Suprapubic skin (tissue), 4 donors: ENCODE measurements at regions not wholly inside any gene's neighbourhood (a gene's known extent, or its start where the extent isn't known, plus 50 kb on each side); places are given as distances from the start of the nearest gene placed in this dataset.

Experiments
- DNase-seq, 2 donors: peaks; one replicate each; pipeline ENCODE4 v3.0.0-alpha.2; 2019; ENCODE audit warnings: low spot score in 2 of 2
- H3K27ac ChIP-seq: fragments of 200-600 bp; sonication (generic); one replicate; pipeline ENCODE4 v1.5.1; 2019
- H3K27me3 ChIP-seq: fragments of 200-600 bp; sonication (generic); one replicate; pipeline ENCODE4 v1.5.1; 2019
- H3K36me3 ChIP-seq: fragments of 200-600 bp; sonication (generic); one replicate; pipeline ENCODE4 v1.5.1; 2019
- H3K4me1 ChIP-seq: fragments of 200-600 bp; sonication (generic); one replicate; pipeline ENCODE4 v1.5.1; 2019
- H3K4me3 ChIP-seq: fragments of 200-600 bp; sonication (generic); one replicate; pipeline ENCODE4 v1.5.1; 2019; ENCODE audit warnings: mild to moderate bottlenecking
- H3K9me3 ChIP-seq: fragments of 200-600 bp; sonication (generic); one replicate; pipeline ENCODE4 v1.5.1; 2019
- EP300 ChIP-seq: sonication (generic); formaldehyde crosslinking; IDR thresholded peaks from one replicate; pipeline ENCODE4 v1.6.1; 2017; ENCODE audit warnings: antibody characterized with exemption
- POLR2A ChIP-seq, 2 donors: fragments of 450-650 bp; IDR thresholded peaks; one replicate each; pipeline ENCODE4 v1.6.1; 2017; ENCODE audit warnings: antibody characterized with exemption in 2 of 2, mild to moderate bottlenecking in 2 of 2, moderate library complexity in 2 of 2
- POLR2AphosphoS5 ChIP-seq, 3 donors: sonication (generic); formaldehyde crosslinking; IDR thresholded peaks; one replicate each; pipeline ENCODE4 v1.6.1; 2017; ENCODE audit warnings: antibody characterized with exemption in 3 of 3
- WGBS: methylation state at CpG from one replicate; pipeline ENCODE4 v1.1.5; 2018; 5-methylcytosine and 5-hydroxymethylcytosine counted together
- TF ChIP-seq, protein P1 (sequence below), 2 donors: fragments of 200-600 bp in 1 of 2; fragments of 450-650 bp in 1 of 2; sonication (generic) in 1 of 2; IDR thresholded peaks; one replicate each; pipeline ENCODE4 v1.5.1; 2016 to 2019; ENCODE audit warnings: antibody characterized with exemption in 2 of 2, mild to moderate bottlenecking in 1 of 2, moderate library complexity in 1 of 2

DNA sequence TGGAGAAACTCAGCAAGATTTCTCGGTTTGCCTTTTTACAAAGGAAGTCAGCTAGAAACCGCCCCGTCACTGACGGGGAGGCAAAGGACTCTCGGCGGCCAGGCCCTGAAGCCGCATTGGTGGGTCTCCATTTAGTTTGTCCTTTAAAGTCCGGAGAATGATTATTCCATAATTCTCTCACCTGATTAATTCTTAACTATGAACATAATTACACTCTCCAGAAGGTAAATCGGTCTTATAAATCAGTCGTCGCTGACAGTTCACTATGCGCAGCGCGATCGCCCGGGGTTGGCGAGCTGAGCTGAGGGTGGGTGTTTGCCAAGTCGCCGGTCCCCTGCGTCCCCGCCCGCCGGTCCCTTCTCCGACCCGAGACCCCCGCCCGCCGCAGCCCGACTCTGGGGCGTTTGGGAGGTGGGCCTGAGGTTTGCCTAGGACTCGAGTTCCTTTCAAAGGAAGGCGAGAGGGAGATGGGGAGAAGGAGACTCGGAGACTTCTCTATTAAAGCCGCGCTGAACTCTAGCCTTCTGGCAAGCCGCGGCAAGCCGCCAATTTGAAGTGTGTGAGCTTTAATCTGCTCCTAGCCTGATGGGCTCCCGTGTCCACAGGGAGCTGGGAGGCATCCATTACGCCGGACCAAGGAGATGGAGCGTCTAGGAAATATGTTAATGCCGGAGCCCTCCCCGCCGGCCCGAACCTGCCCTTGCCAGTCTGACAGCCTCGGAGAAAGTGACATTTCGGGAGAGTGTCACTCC is 392.9 kb downstream of the NOVA1 start:
- H3K27ac ChIP-seq = peak overlapping the region; percentile 45
- H3K36me3 ChIP-seq = no peaks in the 10 kb centered on the region
- no peaks in the 10 kb centered on the region for H3K9me3 ChIP-seq
- peak; percentile 67 to 79 for DNase-seq
- peaks cover 7% of the 10 kb centered on the region for H3K4me1 ChIP-seq
- peak overlapping the region; percentile 47 for H3K4me3 ChIP-seq
- TF ChIP-seq EP300 (no peak), POLR2A (IDR thresholded peaks at IDR 0.05) (no peak), POLR2AphosphoS5 (IDR thresholded peaks at IDR 0.05) (no peak)
- TF ChIP-seq, protein P1, sequence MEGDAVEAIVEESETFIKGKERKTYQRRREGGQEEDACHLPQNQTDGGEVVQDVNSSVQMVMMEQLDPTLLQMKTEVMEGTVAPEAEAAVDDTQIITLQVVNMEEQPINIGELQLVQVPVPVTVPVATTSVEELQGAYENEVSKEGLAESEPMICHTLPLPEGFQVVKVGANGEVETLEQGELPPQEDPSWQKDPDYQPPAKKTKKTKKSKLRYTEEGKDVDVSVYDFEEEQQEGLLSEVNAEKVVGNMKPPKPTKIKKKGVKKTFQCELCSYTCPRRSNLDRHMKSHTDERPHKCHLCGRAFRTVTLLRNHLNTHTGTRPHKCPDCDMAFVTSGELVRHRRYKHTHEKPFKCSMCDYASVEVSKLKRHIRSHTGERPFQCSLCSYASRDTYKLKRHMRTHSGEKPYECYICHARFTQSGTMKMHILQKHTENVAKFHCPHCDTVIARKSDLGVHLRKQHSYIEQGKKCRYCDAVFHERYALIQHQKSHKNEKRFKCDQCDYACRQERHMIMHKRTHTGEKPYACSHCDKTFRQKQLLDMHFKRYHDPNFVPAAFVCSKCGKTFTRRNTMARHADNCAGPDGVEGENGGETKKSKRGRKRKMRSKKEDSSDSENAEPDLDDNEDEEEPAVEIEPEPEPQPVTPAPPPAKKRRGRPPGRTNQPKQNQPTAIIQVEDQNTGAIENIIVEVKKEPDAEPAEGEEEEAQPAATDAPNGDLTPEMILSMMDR (IDR thresholded peaks at IDR 0.05) = no peak
- H3K27me3 ChIP-seq = peaks cover 10% of the 10 kb centered on the region
- WGBS = 17% methylated on average over 42 of the region's 48 CpGs

DNA sequence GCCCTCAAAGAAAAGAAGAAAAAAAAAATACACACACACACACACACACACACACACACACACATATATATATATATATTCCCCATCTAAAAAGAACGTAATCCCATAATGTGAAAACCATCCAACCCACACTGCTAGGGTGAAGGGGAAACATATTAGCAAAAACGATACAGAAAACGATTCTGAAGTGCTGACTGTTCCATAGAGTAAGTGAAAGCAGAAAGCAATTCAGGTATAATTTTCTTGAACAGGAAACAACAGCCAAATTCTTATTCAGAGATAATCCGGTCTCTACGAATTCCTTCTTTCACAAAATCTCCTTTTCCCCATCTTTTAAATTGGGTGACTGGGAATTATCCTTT is 393.5 kb downstream of the NOVA1 start:
- H3K36me3 ChIP-seq = no peaks in the 10 kb centered on the region
- H3K9me3 ChIP-seq = no peaks in the 10 kb centered on the region
- peak overlapping the region; percentile 47 for H3K4me3 ChIP-seq
- WGBS = 67% methylated on average over 5 of the region's 5 CpGs
- H3K27me3 ChIP-seq = peaks cover 10% of the 10 kb centered on the region
- DNase-seq = no peak
- H3K4me1 ChIP-seq = peaks cover 7% of the 10 kb centered on the region
- H3K27ac ChIP-seq = peak overlapping the region; percentile 45
- no peak for TF ChIP-seq POLR2AphosphoS5 (IDR thresholded peaks at IDR 0.05)
- no peak for TF ChIP-seq POLR2A (IDR thresholded peaks at IDR 0.05)
- TF ChIP-seq, protein P1 (IDR thresholded peaks at IDR 0.05) = no peak
- TF ChIP-seq EP300 = no peak

DNA sequence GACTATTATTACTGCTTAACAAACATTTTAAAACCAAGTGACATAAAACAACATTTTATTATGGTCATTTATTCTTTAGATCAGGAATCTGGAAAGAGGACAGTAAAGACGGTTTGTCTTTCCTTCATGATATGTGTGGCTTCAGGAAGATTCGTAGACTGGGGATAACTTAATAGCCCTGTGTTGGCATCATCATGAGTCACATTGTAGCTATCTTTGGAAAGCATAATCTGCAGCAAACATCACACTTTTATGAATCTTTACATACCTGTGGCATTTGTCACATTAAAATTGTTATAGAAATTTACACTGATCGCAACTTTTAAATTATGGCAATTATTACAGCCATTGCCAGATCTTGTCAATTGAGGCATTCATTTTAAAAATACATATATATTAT is 397.1 kb downstream of the NOVA1 start:
- DNase-seq = no peak
- H3K4me3 ChIP-seq = no peak overlapping the region
- WGBS = 87% methylated on average over 3 of the region's 3 CpGs
- H3K27ac ChIP-seq = no peak overlapping the region
- H3K27me3 ChIP-seq = peaks cover 6% of the 10 kb centered on the region
- no peaks in the 10 kb centered on the region for H3K9me3 ChIP-seq
- no peaks in the 10 kb centered on the region for H3K36me3 ChIP-seq
- H3K4me1 ChIP-seq = peaks cover 7% of the 10 kb centered on the region
- TF ChIP-seq POLR2AphosphoS5 (IDR thresholded peaks at IDR 0.05) (no peak), EP300 (no peak), POLR2A (IDR thresholded peaks at IDR 0.05) (no peak)
- TF ChIP-seq, protein P1 (IDR thresholded peaks at IDR 0.05) = no peak

DNA sequence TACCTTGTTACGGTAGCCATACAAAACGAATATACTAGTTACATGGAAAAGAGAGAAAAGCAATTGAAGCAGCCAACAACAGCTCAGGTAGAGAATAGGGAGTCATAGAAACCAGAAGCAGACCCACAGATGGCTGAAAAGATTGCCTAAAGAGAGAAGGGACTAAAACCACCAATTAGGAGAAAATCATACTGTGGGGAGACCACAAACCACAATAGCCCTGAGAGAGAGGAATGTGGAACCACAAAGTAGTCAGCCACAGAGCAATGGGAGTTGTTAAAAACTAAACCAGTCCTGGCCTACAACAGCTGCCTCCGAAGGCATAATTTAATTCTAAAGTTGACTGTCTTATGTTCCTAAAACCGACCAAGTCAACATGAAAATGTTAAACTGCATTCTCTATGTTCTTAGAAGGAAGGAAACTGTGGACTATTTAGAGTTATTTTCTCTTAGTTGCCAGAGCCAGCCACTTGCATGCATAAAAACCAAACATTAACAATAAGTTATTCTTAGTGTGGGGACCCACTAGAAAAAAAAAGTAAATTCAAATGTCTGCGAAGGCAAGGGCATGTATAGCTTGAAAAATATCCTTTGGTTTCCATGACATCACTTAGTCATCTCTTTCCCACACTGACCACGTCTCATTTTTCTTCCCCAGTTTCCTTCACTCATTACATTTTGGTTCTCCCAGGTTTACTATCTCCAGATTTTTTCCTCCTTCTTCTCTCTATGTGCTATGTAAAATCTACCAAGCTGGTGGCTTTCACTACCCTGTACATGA is 398.1 kb downstream of the NOVA1 start:
- H3K36me3 ChIP-seq = no peaks in the 10 kb centered on the region
- H3K4me3 ChIP-seq = no peak overlapping the region
- no peak for DNase-seq
- peaks cover under 1% of the 10 kb centered on the region for H3K4me1 ChIP-seq
- 65% methylated on average over 6 of the region's 6 CpGs for WGBS
- H3K27me3 ChIP-seq = no peaks in the 10 kb centered on the region
- no peak overlapping the region for H3K27ac ChIP-seq
- no peaks in the 10 kb centered on the region for H3K9me3 ChIP-seq
- no peak for TF ChIP-seq POLR2A (IDR thresholded peaks at IDR 0.05)

DNA sequence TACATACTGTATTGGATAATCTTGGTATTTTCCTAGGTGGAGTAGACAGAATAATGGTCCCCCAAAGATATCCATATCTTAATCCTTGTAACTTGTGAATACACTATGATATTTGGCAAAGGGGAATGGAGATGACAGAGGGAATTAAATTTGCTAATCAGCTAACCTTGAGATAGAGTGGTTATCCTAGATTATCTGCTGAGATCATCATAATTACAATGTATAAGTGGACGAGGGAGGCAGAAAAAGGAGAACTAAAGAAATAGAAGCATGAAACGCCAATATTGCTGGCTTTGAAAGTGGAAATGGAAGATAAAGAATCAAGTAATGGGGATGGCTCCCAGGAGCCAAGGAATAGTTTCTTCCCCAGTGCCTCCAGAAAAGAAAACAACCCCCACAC is 398.7 kb downstream of the NOVA1 start:
- Histone ChIP-seq H3K9me3 (no peaks in the 10 kb centered on the region), H3K36me3 (no peaks in the 10 kb centered on the region), H3K27ac (no peak overlapping the region), H3K4me1 (no peaks in the 10 kb centered on the region), H3K4me3 (no peak overlapping the region), H3K27me3 (no peaks in the 10 kb centered on the region)
- 64% methylated on average over 2 of the region's 2 CpGs for WGBS
- DNase-seq = no peak
- TF ChIP-seq, protein P1 (IDR thresholded peaks at IDR 0.05) = no peak
- TF ChIP-seq EP300 = no peak
- TF ChIP-seq POLR2AphosphoS5 (IDR thresholded peaks at IDR 0.05) = no peak
- no peak for TF ChIP-seq POLR2A (IDR thresholded peaks at IDR 0.05)
